Vagina (tissue), 2 donors: ENCODE measurements at regions not wholly inside any gene's neighbourhood (a gene's known extent, or its start where the extent isn't known, plus 50 kb on each side); places are given as distances from the start of the nearest gene placed in this dataset.

Experiments used
- DNase-seq, 2 donors: peaks; one replicate each; pipeline ENCODE4 v3.0.0-alpha.2; 2017; ENCODE audit errors: extremely low spot score in 2 of 2
- H3K27ac ChIP-seq: fragments of 200-600 bp; sonication (generic); one replicate; pipeline ENCODE4 v1.5.1; 2019
- H3K27me3 ChIP-seq: fragments of 200-600 bp; sonication (generic); one replicate; pipeline ENCODE4 v1.5.1; 2019
- H3K36me3 ChIP-seq, 2 donors: fragments of 200-600 bp; sonication (generic); one replicate each; pipeline ENCODE4 v1.5.1; 2017 to 2019
- H3K4me1 ChIP-seq: fragments of 200-600 bp; sonication (generic); one replicate; pipeline ENCODE4 v1.5.1; 2019
- H3K4me3 ChIP-seq, 2 donors: fragments of 200-600 bp; sonication (generic); 1 replicate in 1 of 2; 2 replicates in 1 of 2; pipeline ENCODE4 v1.5.1; 2016 to 2019
- H3K9me3 ChIP-seq: fragments of 200-600 bp; sonication (generic); one replicate; pipeline ENCODE4 v1.5.1; 2019
- CTCF ChIP-seq, 3 experiments: fragments of 450-650 bp in 2 of 3; fragments of 200-600 bp in 1 of 3; sonication (generic) in 1 of 3; IDR thresholded peaks; one replicate each; pipeline ENCODE4 v1.5.1; 2017 to 2019; ENCODE audit warnings: antibody characterized with exemption in 3 of 3, mild to moderate bottlenecking in 2 of 3, moderate library complexity in 2 of 3
- POLR2A ChIP-seq, 2 donors: fragments of 450-650 bp; IDR thresholded peaks; one replicate each; pipeline ENCODE4 v1.6.1; 2017; ENCODE audit warnings: antibody characterized with exemption in 2 of 2, mild to moderate bottlenecking in 2 of 2, moderate library complexity in 2 of 2
- POLR2AphosphoS5 ChIP-seq, 2 donors: sonication (generic); formaldehyde crosslinking; IDR thresholded peaks; one replicate each; pipeline ENCODE4 v1.9.0; 2017; ENCODE audit warnings: antibody characterized with exemption in 2 of 2, mild to moderate bottlenecking in 2 of 2, low read depth in 1 of 2; ENCODE audit not compliant: insufficient read depth in 1 of 2
- intact Hi-C: fragments of 100-400 bp; cut with DNase I; formaldehyde crosslinking; loops from one replicate; pipeline ENCODE4 v1.15.1; 2023

- Histone ChIP-seq H3K27me3 (no peaks in the 10 kb centered on the region), H3K4me1 (no peaks in the 10 kb centered on the region), H3K27ac (no peak overlapping the region), H3K36me3 (no peaks in the 10 kb centered on the region), H3K4me3 (no peak overlapping the region), H3K9me3 (no peaks in the 10 kb centered on the region)
- intact Hi-C loops: no loop called here
- no peak for DNase-seq
- no peak for TF ChIP-seq POLR2AphosphoS5 (IDR thresholded peaks at IDR 0.05; ENCODE audit: insufficient read depth in 1 of 2, low read depth in 1 of 2)
- TF ChIP-seq POLR2A (IDR thresholded peaks at IDR 0.05): no peak
- no peak for TF ChIP-seq CTCF (IDR thresholded peaks at IDR 0.05)
These were observed 141.3 kb upstream of the NCAM2 start for GRCh38 chr21:20856926-20857325.

- TF ChIP-seq CTCF (IDR thresholded peaks at IDR 0.05) (no peak), POLR2AphosphoS5 (IDR thresholded peaks at IDR 0.05; ENCODE audit: insufficient read depth in 1 of 2, low read depth in 1 of 2) (no peak), POLR2A (IDR thresholded peaks at IDR 0.05) (no peak)
- no peaks in the 10 kb centered on the region for H3K4me1 ChIP-seq
- no peak overlapping the region for H3K27ac ChIP-seq
- DNase-seq: no peak
- H3K27me3 ChIP-seq: no peaks in the 10 kb centered on the region
- H3K9me3 ChIP-seq: no peaks in the 10 kb centered on the region
- H3K4me3 ChIP-seq: no peak overlapping the region
- no peaks in the 10 kb centered on the region for H3K36me3 ChIP-seq
- intact Hi-C loops: no loop called here
These were observed 124.0 kb upstream of the NCAM2 start for GRCh38 chr21:20874202-20874601.

- Histone ChIP-seq H3K36me3 (no peaks in the 10 kb centered on the region), H3K4me1 (no peaks in the 10 kb centered on the region), H3K27ac (no peak overlapping the region), H3K4me3 (no peak overlapping the region), H3K27me3 (no peaks in the 10 kb centered on the region), H3K9me3 (no peaks in the 10 kb centered on the region)
- DNase-seq: no peak
- no peak for TF ChIP-seq POLR2A (IDR thresholded peaks at IDR 0.05)
- no peak for TF ChIP-seq CTCF (IDR thresholded peaks at IDR 0.05)
- TF ChIP-seq POLR2AphosphoS5 (IDR thresholded peaks at IDR 0.05; ENCODE audit: insufficient read depth in 1 of 2, low read depth in 1 of 2): no peak
- intact Hi-C loops: no loop called here
These were observed 122.5 kb upstream of the NCAM2 start for GRCh38 chr21:20875742-20876141.

- no peaks in the 10 kb centered on the region for H3K4me1 ChIP-seq
- DNase-seq: no peak
- intact Hi-C loops: no loop called here
These were observed 120.2 kb upstream of the NCAM2 start for GRCh38 chr21:20877976-20878375.

More at GRCh38 chr21:20877976-20878375, 120.2 kb upstream of the NCAM2 start:
- no peaks in the 10 kb centered on the region for H3K36me3 ChIP-seq
- no peak overlapping the region for H3K27ac ChIP-seq
- no peaks in the 10 kb centered on the region for H3K27me3 ChIP-seq
- H3K9me3 ChIP-seq: no peaks in the 10 kb centered on the region
- H3K4me3 ChIP-seq: no peak overlapping the region
- TF ChIP-seq POLR2A (IDR thresholded peaks at IDR 0.05) (no peak), CTCF (IDR thresholded peaks at IDR 0.05) (no peak), POLR2AphosphoS5 (IDR thresholded peaks at IDR 0.05; ENCODE audit: insufficient read depth in 1 of 2, low read depth in 1 of 2) (no peak)
